Upper lobe of left lung (tissue), 4 donors: ENCODE measurements at regions not wholly inside any gene's neighbourhood (a gene's known extent, or its start where the extent isn't known, plus 50 kb on each side); places are given as distances from the start of the nearest gene placed in this dataset.

Experiments used
- CTCF ChIP-seq, 6 experiments: fragments of 450-650 bp in 4 of 6; fragments of 200-600 bp in 2 of 6; sonication (generic) in 2 of 6; IDR thresholded peaks; one replicate each; pipeline ENCODE4 v1.5.1; 2016 to 2019; ENCODE audit warnings: antibody characterized with exemption in 6 of 6
- EP300 ChIP-seq, 4 donors: sonication (generic); formaldehyde crosslinking; IDR thresholded peaks; one replicate each; pipeline ENCODE4 v1.5.1; 2017; ENCODE audit warnings: antibody characterized with exemption in 4 of 4, control low read depth in 2 of 4
- POLR2A ChIP-seq, 4 donors: fragments of 450-650 bp; IDR thresholded peaks; one replicate each; pipeline ENCODE4 v1.5.1; 2016 to 2017; ENCODE audit warnings: antibody characterized with exemption in 4 of 4, mild to moderate bottlenecking in 2 of 4
- POLR2AphosphoS5 ChIP-seq, 2 donors: sonication (generic); formaldehyde crosslinking; IDR thresholded peaks; one replicate each; pipeline ENCODE4 v1.5.1; 2017; ENCODE audit warnings: antibody characterized with exemption in 2 of 2

GRCh38 chr2:67156796-67157195, 240.3 kb upstream of the ETAA1 start:
- TF ChIP-seq CTCF (IDR thresholded peaks at IDR 0.05) (no peak), EP300 (IDR thresholded peaks at IDR 0.05) (no peak), POLR2AphosphoS5 (IDR thresholded peaks at IDR 0.05) (no peak), POLR2A (IDR thresholded peaks at IDR 0.05) (no peak)
